H1 (cell line): ENCODE measurements at regions not wholly inside any gene's neighbourhood (a gene's known extent, or its start where the extent isn't known, plus 50 kb on each side); places are given as distances from the start of the nearest gene placed in this dataset.

Experiments used
- CTCF ChIA-PET: fragments of 300-600 bp; sonication (Branson Sonifier 250); formaldehyde crosslinking; loops from one replicate; lab custom pipeline; 2021; ENCODE audit not compliant: partially characterized antibody; lab: Charles Lee
- POLR2A ChIA-PET: fragments of 300-600 bp; sonication (Branson Sonifier 250); formaldehyde crosslinking; loops from one replicate; lab custom pipeline; 2021; ENCODE audit warnings: inconsistent platforms; ENCODE audit not compliant: partially characterized antibody; lab: Charles Lee
- DNase-seq, 2 experiments: peaks; one replicate each; pipeline versions ENCODE4 v3.0.0 to v3.0.0-alpha.2; 2010 to 2022; ENCODE audit warnings: low spot score in 2 of 2, low read depth in 1 of 2, mixed read lengths in 1 of 2
- FAIRE-seq: peaks from 2 replicates; lab custom pipeline; 2011; peaks lifted over from hg19 to GRCh38; lab: Jason Lieb, UNC
- H2AFZ ChIP-seq: 2 replicates; pipeline ENCODE4 v1.8.1; 2012; ENCODE audit warnings: low read length, inconsistent platforms
- H2AK5ac ChIP-seq: 2 replicates; pipeline ENCODE4 v1.6.1; 2013; ENCODE audit warnings: low read depth, low read length
- H2BK120ac ChIP-seq: replicated peaks from 2 replicates; pipeline ENCODE3; 2013; ENCODE audit warnings: low read depth, low read length, inconsistent platforms
- H2BK12ac ChIP-seq: 2 replicates; pipeline ENCODE4 v1.6.1; 2013; ENCODE audit warnings: low read depth, low read length
- H2BK15ac ChIP-seq: 2 replicates; pipeline ENCODE4 v1.6.1; 2013; ENCODE audit warnings: low read length
- H2BK20ac ChIP-seq: 2 replicates; pipeline ENCODE4 v1.6.1; 2013; ENCODE audit warnings: low read length
- H2BK5ac ChIP-seq: 2 replicates; pipeline ENCODE4 v1.6.1; 2013; ENCODE audit warnings: low read depth, low read length
- H3K14ac ChIP-seq: 2 replicates; pipeline ENCODE4 v1.6.1; 2013; ENCODE audit warnings: inconsistent platforms; ENCODE audit not compliant: insufficient read length
- H3K18ac ChIP-seq: 2 replicates; pipeline ENCODE4 v1.6.1; 2013; ENCODE audit warnings: low read length; ENCODE audit errors: extremely low read depth
- H3K23ac ChIP-seq: 2 replicates; pipeline ENCODE4 v1.6.1; 2013; ENCODE audit warnings: inconsistent platforms; ENCODE audit not compliant: insufficient read length
- H3K23me2 ChIP-seq: 2 replicates; pipeline ENCODE4 v1.6.1; 2013; ENCODE audit warnings: low read depth, low read length
- H3K27ac ChIP-seq: 2 replicates; pipeline ENCODE4 v1.6.1; 2011; ENCODE audit warnings: low read depth, low read length, inconsistent platforms
- H3K27me3 ChIP-seq, 4 experiments: replicated peaks in 1 of 4; 1 replicate in 1 of 4; 2 replicates in 3 of 4; pipeline versions ENCODE4 v1.6.1 to v1.8.1; 2011 to 2013; ENCODE audit warnings: low read length in 3 of 4, mild to moderate bottlenecking in 3 of 4, inconsistent platforms in 2 of 4, mixed read lengths in 2 of 4, moderate library complexity in 1 of 4; ENCODE audit not compliant: control insufficient read depth in 3 of 4, insufficient read depth in 3 of 4; ENCODE audit errors: extremely low read depth in 1 of 4
- H3K36me3 ChIP-seq, 4 experiments: 2 replicates each; pipeline versions ENCODE4 v1.6.1 to v1.8.1; 2011 to 2013; ENCODE audit warnings: mild to moderate bottlenecking in 4 of 4, low read length in 3 of 4, moderate library complexity in 2 of 4, control low read depth in 1 of 4, inconsistent platforms in 1 of 4; ENCODE audit not compliant: insufficient read depth in 4 of 4, control insufficient read depth in 2 of 4
- H3K4ac ChIP-seq: replicated peaks from 2 replicates; pipeline ENCODE3; 2013; ENCODE audit warnings: low read length, low read depth, mixed read lengths, inconsistent platforms; ENCODE audit not compliant: insufficient read length
- H3K4me1 ChIP-seq, 4 experiments: replicated peaks in 1 of 4; 1 replicate in 1 of 4; 2 replicates in 3 of 4; pipeline versions ENCODE4 v1.6.1 to v1.8.1; 2011 to 2013; ENCODE audit warnings: low read length in 3 of 4, inconsistent platforms in 2 of 4, mixed read lengths in 1 of 4; ENCODE audit not compliant: insufficient read depth in 4 of 4, control insufficient read depth in 3 of 4
- H3K4me2 ChIP-seq, 2 experiments: 2 replicates each; pipeline versions ENCODE4 v1.6.1 to v1.8.1; 2011 to 2013; ENCODE audit warnings: low read depth in 2 of 2, low read length in 2 of 2, control low read depth in 1 of 2, inconsistent platforms in 1 of 2, mild to moderate bottlenecking in 1 of 2; ENCODE audit not compliant: insufficient read depth in 1 of 2
- H3K4me3 ChIP-seq, 4 experiments: fragments of 200-600, 300-600 bp in 1 of 4; sonication (generic), shearing (Covaris generic), sonication (Bioruptor Twin) in 1 of 4; 2 replicates each; pipeline versions ENCODE4 v1.5.1 to v1.8.1; 2011 to 2016; ENCODE audit warnings: low read length in 4 of 4, low read depth in 3 of 4, control low read depth in 2 of 4, inconsistent platforms in 2 of 4, mild to moderate bottlenecking in 2 of 4, mixed read lengths in 1 of 4, moderate library complexity in 1 of 4; ENCODE audit not compliant: insufficient read depth in 2 of 4; ENCODE audit errors: extremely low read depth in 1 of 4
- H3K56ac ChIP-seq: replicated peaks from 2 replicates; pipeline ENCODE3; 2013; ENCODE audit warnings: low read depth, mild to moderate bottlenecking, mixed read lengths, low read length, inconsistent platforms; ENCODE audit not compliant: insufficient read length
- H3K79me1 ChIP-seq: 2 replicates; pipeline ENCODE4 v1.6.1; 2013; ENCODE audit warnings: low read depth, low read length, control low read depth
- H3K79me2 ChIP-seq, 2 experiments: 2 replicates each; pipeline versions ENCODE4 v1.6.1 to v1.8.1; 2012 to 2013; ENCODE audit warnings: low read length in 2 of 2, mild to moderate bottlenecking in 2 of 2, inconsistent platforms in 1 of 2; ENCODE audit not compliant: insufficient read depth in 2 of 2, control insufficient read depth in 1 of 2
- H3K9ac ChIP-seq, 4 experiments: replicated peaks in 1 of 4; 1 replicate in 1 of 4; 2 replicates in 3 of 4; pipeline versions ENCODE4 v1.6.1 to v1.8.1; 2011 to 2013; ENCODE audit warnings: low read depth in 3 of 4, low read length in 3 of 4, control low read depth in 2 of 4, mild to moderate bottlenecking in 2 of 4, moderate library complexity in 2 of 4, inconsistent platforms in 1 of 4; ENCODE audit errors: extremely low read depth in 1 of 4
- H3K9me3 ChIP-seq, 2 experiments: 2 replicates each; pipeline versions ENCODE4 v1.6.1 to v1.8.1; 2012 to 2013; ENCODE audit warnings: mild to moderate bottlenecking in 2 of 2, moderate library complexity in 2 of 2, control low read depth in 1 of 2, inconsistent platforms in 1 of 2, low read depth in 1 of 2, low read length in 1 of 2, mixed read lengths in 1 of 2; ENCODE audit not compliant: insufficient read depth in 2 of 2
- H4K20me1 ChIP-seq, 2 experiments: replicated peaks in 1 of 2; 2 replicates each; pipeline versions ENCODE3 to v1.8.1; 2011 to 2013; ENCODE audit warnings: inconsistent platforms in 2 of 2, low read length in 2 of 2, mild to moderate bottlenecking in 1 of 2; ENCODE audit not compliant: insufficient read depth in 2 of 2, control insufficient read depth in 1 of 2
- H4K5ac ChIP-seq: 2 replicates; pipeline ENCODE4 v1.6.1; 2013; ENCODE audit warnings: low read length, low read depth, mixed read lengths, inconsistent platforms; ENCODE audit not compliant: insufficient read length
- H4K8ac ChIP-seq: 2 replicates; pipeline ENCODE4 v1.8.0; 2013; ENCODE audit warnings: mild to moderate bottlenecking, moderate library complexity, low read length, inconsistent platforms; ENCODE audit not compliant: insufficient read depth; ENCODE audit errors: extremely low read depth
- H4K91ac ChIP-seq: replicated peaks from 2 replicates; pipeline ENCODE3; 2013; ENCODE audit warnings: low read length, mixed read lengths, inconsistent platforms; ENCODE audit not compliant: insufficient read length
- BACH1 ChIP-seq: IDR thresholded peaks from 2 replicates; pipeline ENCODE4 v1.6.1; 2012; ENCODE audit warnings: low read length, improper control_type of control experiment
- BCL11A ChIP-seq, 2 experiments: IDR thresholded peaks; one replicate each; pipeline ENCODE4 v1.6.1; 2011; ENCODE audit warnings: low read depth in 2 of 2, low read length in 2 of 2, mild to moderate bottlenecking in 2 of 2
- CTCF ChIP-seq, 3 experiments: IDR thresholded peaks; 1 replicate in 2 of 3; 2 replicates in 1 of 3; pipeline versions ENCODE4 v1.5.1 to v1.6.1; 2011; ENCODE audit warnings: low read length in 3 of 3, mild to moderate bottlenecking in 3 of 3, inconsistent platforms in 2 of 3, low read depth in 1 of 3, moderate library complexity in 1 of 3; ENCODE audit not compliant: insufficient read depth in 1 of 3; ENCODE audit errors: control extremely low read depth in 1 of 3
- JUN ChIP-seq: IDR thresholded peaks from 2 replicates; pipeline ENCODE4 v1.6.1; 2011; ENCODE audit warnings: low read depth, mild to moderate bottlenecking, improper control_type of control experiment, low read length
- KDM4A ChIP-seq: IDR thresholded peaks from one replicate; pipeline ENCODE4 v1.7.1; 2012; ENCODE audit warnings: low read depth, mild to moderate bottlenecking, moderate library complexity, low read length, inconsistent platforms; ENCODE audit not compliant: severe bottlenecking
- NANOG ChIP-seq: IDR thresholded peaks from 2 replicates; pipeline ENCODE4 v1.6.1; 2011; ENCODE audit warnings: low read length, low read depth, mild to moderate bottlenecking, inconsistent platforms; ENCODE audit not compliant: insufficient read depth, poor library complexity, severe bottlenecking
- PHF8 ChIP-seq: fragments of 200-600 bp; sonication (generic); conservative IDR thresholded peaks from 2 replicates; pipeline ENCODE4 v1.7.1; 2012; ENCODE audit warnings: low read depth, mild to moderate bottlenecking, inconsistent platforms, low read length, moderate library complexity
- POLR2AphosphoS5 ChIP-seq: IDR thresholded peaks from 2 replicates; pipeline ENCODE4 v1.6.1; 2011; ENCODE audit warnings: low read depth, low read length
- RXRA ChIP-seq: IDR thresholded peaks from 2 replicates; pipeline ENCODE4 v1.6.1; 2011; ENCODE audit warnings: low read depth, mild to moderate bottlenecking, low read length, moderate library complexity; ENCODE audit not compliant: insufficient read depth
- TEAD4 ChIP-seq: IDR thresholded peaks from 2 replicates; pipeline ENCODE4 v1.6.1; 2012; ENCODE audit warnings: low read depth, low read length, inconsistent platforms, mixed read lengths
- WGBS, 2 experiments: shearing (Covaris generic) in 1 of 2; methylation state at CpG; one replicate each; pipeline versions ENCODE4 v1.1.6 to v1.1.7; 2013 to 2015; ENCODE audit warnings: low lambda C conversion rate in 2 of 2, mixed read lengths in 2 of 2, inconsistent platforms in 1 of 2, low coverage in 1 of 2, missing lambda C conversion rate in 1 of 2; ENCODE audit not compliant: insufficient replicate concordance in 2 of 2, insufficient coverage in 1 of 2, insufficient read length in 1 of 2; ENCODE audit errors: extremely low coverage in 1 of 2, missing lambda C conversion rate in 1 of 2; 5-methylcytosine and 5-hydroxymethylcytosine counted together

- no peak overlapping the region for H2BK20ac ChIP-seq
- no peak overlapping the region for H4K5ac ChIP-seq
- 93% methylated on average over 3 of the region's 3 CpGs; no CpG with 5 or more reads in 1 of the 2 experiments for WGBS, 2 experiments
- DNase-seq, result no peak
- H2BK120ac ChIP-seq, result no peak overlapping the region
- H4K8ac ChIP-seq, result no peak overlapping the region
- no peak overlapping the region for H2AK5ac ChIP-seq
- no peak overlapping the region for H3K4me3 ChIP-seq
- no peak overlapping the region for H3K9ac ChIP-seq
- H4K91ac ChIP-seq, result no peak overlapping the region
- no peak overlapping the region for H2BK15ac ChIP-seq
- no peaks in the 10 kb centered on the region for H3K23me2 ChIP-seq
- H3K79me2 ChIP-seq, result no peaks in the 10 kb centered on the region
- no peak overlapping the region for H3K4ac ChIP-seq
- POLR2A ChIA-PET, result no interaction called here
- no peak overlapping the region for H2BK12ac ChIP-seq
- H3K18ac ChIP-seq, result no peak overlapping the region
- no peaks in the 10 kb centered on the region for H4K20me1 ChIP-seq
- H2BK5ac ChIP-seq, result no peak overlapping the region
- H3K36me3 ChIP-seq, result no peaks in the 10 kb centered on the region
- TF ChIP-seq NANOG, result no peak
- no peak for TF ChIP-seq TEAD4
- no peak for TF ChIP-seq RXRA
- no peak for TF ChIP-seq JUN
- TF ChIP-seq CTCF (IDR thresholded peaks at IDR 0.05; ENCODE audit: control extremely low read depth in 1 of 3, insufficient read depth in 1 of 3, low read depth in 1 of 3, low read length in 3 of 3), result no peak
- TF ChIP-seq PHF8, result no peak
- no peak for TF ChIP-seq KDM4A
- TF ChIP-seq BCL11A (IDR thresholded peaks at IDR 0.05; ENCODE audit: low read depth in 2 of 2, low read length in 2 of 2), result no peak
- no peak for TF ChIP-seq POLR2AphosphoS5
- no peak for TF ChIP-seq BACH1
- TF ChIP-seq, all 59 proteins: peak for 0
- H3K27me3 ChIP-seq, result no peaks in the 10 kb centered on the region
- no peaks in the 10 kb centered on the region; a peak in 1 of 7 replicates for H3K4me1 ChIP-seq
- no peaks in the 10 kb centered on the region for H3K79me1 ChIP-seq
- no peaks in the 10 kb centered on the region for H3K9me3 ChIP-seq
- no peak overlapping the region for H3K4me2 ChIP-seq
- no peak for FAIRE-seq
- no peak overlapping the region for H3K23ac ChIP-seq
- no peak overlapping the region for H3K27ac ChIP-seq
- CTCF ChIA-PET, result interaction anchor here (0.7 kb wide), 1 partner anchor 72 kb away, joined by 3 read pairs; no protein-coding TSS in a partner anchor
- no peak overlapping the region for H2AFZ ChIP-seq
- H3K56ac ChIP-seq, result no peak overlapping the region
- H3K14ac ChIP-seq, result no peak overlapping the region
These were observed 132.7 kb downstream of the GATA3 start for GRCh38 chr10:8187171-8187666.
